ENCODE measurements at regions not wholly inside any gene's neighbourhood (a gene's known extent, or its start where the extent isn't known, plus 50 kb on each side); places are given as distances from the start of the nearest gene placed in this dataset.

DNA sequence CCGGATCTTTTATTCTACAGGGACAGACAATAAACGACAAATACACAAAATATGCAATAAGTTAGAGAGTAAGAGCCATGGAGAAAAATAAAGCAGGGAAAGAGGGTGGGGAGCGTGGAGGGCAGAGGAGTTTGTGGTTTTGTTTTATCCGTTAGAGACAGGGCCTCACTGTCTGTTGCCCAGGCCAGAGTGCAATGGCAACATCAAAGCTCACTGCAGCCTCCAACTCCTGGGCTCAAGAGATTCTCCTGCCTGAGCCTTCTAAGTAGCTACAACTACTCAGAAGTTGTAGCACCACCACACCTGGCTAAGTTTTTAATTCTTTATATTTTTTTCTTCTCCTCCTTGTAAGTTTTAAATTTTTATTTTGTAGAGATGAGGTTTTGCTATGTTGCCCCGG lies 54.5 kb upstream of the CTNNA1 start:
- no peak overlapping the region for H3K4me3 ChIP-seq
- no peaks in the 10 kb centered on the region for H3K36me3 ChIP-seq (ENCODE audit: low read depth, missing control alignments)
- DNase-seq: no peak
- no peak overlapping the region for H3K27ac ChIP-seq
- intact Hi-C loops (cut with DNase I; ENCODE audit: low total_unique reads): no loop called here
- WGBS, 2 donors: 84 to 85% methylated on average over 5 of the region's 5 CpGs
- H3K4me1 ChIP-seq: no peaks in the 10 kb centered on the region
- H3K27me3 ChIP-seq: no peaks in the 10 kb centered on the region
- no peaks in the 10 kb centered on the region for H3K9me3 ChIP-seq
- TF ChIP-seq POLR2A (IDR thresholded peaks at IDR 0.05): no peak
- TF ChIP-seq, protein P1, sequence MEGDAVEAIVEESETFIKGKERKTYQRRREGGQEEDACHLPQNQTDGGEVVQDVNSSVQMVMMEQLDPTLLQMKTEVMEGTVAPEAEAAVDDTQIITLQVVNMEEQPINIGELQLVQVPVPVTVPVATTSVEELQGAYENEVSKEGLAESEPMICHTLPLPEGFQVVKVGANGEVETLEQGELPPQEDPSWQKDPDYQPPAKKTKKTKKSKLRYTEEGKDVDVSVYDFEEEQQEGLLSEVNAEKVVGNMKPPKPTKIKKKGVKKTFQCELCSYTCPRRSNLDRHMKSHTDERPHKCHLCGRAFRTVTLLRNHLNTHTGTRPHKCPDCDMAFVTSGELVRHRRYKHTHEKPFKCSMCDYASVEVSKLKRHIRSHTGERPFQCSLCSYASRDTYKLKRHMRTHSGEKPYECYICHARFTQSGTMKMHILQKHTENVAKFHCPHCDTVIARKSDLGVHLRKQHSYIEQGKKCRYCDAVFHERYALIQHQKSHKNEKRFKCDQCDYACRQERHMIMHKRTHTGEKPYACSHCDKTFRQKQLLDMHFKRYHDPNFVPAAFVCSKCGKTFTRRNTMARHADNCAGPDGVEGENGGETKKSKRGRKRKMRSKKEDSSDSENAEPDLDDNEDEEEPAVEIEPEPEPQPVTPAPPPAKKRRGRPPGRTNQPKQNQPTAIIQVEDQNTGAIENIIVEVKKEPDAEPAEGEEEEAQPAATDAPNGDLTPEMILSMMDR (IDR thresholded peaks at IDR 0.05): no peak

DNA sequence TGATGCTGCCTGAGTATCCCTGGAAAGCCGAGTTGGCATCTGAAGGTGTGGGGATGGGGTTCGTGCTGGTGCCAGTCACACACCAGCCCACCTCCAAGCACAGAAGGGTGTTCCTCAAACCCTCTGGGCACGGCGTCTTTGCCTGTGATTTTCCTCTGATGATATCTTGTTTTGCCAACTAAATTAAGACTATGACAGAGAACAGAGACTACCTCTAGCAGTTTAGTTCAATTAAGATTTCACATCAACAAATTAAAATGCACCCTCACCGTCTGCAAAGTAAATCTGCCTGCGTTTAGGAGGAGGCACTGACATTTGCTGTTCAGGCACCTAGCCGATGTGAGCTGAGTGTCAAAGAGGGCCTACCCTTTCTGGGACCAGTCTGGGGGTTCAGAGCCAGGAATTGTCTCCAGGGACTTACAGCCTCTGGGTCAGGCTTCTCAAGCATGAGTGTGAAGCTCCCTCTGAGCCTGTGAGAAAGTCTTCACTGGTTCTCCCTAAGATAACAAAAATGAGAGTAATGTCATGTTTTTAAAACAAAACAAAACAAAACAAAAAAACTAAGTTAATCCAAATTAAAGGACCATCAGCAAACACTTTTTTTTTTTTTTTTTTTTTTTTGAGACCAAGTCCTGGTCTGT lies 55.4 kb upstream of the CTNNA1 start:
- Histone ChIP-seq H3K36me3 (ENCODE audit: low read depth, missing control alignments) (no peaks in the 10 kb centered on the region), H3K4me1 (no peaks in the 10 kb centered on the region), H3K9me3 (no peaks in the 10 kb centered on the region), H3K27me3 (no peaks in the 10 kb centered on the region), H3K4me3 (no peak overlapping the region), H3K27ac (no peak overlapping the region)
- DNase-seq: no peak
- TF ChIP-seq, protein P1 (IDR thresholded peaks at IDR 0.05): no peak
- TF ChIP-seq POLR2A (IDR thresholded peaks at IDR 0.05): no peak
- intact Hi-C loops (cut with DNase I; ENCODE audit: low total_unique reads): no loop called here
- WGBS, 2 donors: 80 to 85% methylated on average over 7 of the region's 7 CpGs

DNA sequence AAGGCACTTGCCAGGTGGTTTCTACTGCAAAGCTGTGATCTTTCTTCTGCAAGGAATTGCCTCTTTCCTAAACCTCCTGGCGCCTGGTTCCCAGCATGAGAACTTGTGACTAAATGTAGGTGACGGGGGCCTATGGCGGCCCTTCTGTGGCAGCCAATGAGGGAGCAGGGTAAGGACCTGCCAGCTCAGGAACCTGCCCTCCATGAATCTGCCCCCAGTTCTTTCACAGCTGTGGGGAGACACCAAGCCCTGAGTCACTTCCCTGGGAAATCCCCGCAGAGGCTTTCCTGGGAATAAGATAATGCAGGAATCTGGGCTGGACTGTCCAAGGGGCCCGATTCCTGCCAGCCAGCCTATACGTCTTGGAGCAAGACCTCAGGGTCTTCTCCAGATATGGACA lies 56.7 kb upstream of the CTNNA1 start:
- no peak for TF ChIP-seq POLR2A (IDR thresholded peaks at IDR 0.05)
- TF ChIP-seq, protein P1 (IDR thresholded peaks at IDR 0.05): no peak
- no peaks in the 10 kb centered on the region for H3K27me3 ChIP-seq
- no peak overlapping the region for H3K27ac ChIP-seq
- H3K4me3 ChIP-seq: no peak overlapping the region
- intact Hi-C loops (cut with DNase I; ENCODE audit: low total_unique reads): no loop called here
- no peak for DNase-seq
- no peaks in the 10 kb centered on the region for H3K9me3 ChIP-seq
- 69% methylated on average over 6 of the region's 6 CpGs for WGBS, 2 donors
- H3K36me3 ChIP-seq (ENCODE audit: low read depth, missing control alignments): no peaks in the 10 kb centered on the region
- H3K4me1 ChIP-seq: no peaks in the 10 kb centered on the region

DNA sequence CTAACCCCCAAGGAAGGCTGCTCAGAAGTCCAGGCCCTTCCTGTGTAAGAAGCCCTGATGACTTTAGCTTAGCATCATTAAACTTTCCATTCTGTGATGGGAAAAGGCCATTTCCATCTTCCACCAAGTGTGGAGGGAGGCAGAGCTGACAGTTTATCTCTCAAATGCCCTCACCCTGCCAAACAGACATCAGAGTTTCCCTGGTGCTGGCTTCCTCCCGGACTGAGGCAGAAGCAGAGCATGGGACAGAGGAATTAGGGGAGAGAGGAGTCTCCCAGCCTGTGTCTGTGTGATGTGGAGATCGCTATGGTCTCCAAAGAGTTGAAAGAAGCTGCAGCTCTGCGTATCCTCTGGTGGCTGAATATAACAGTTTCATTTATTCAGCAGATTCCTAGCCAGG lies 57.4 kb upstream of the CTNNA1 start:
- no peak for TF ChIP-seq POLR2A (IDR thresholded peaks at IDR 0.05)
- TF ChIP-seq, protein P1 (IDR thresholded peaks at IDR 0.05): no peak
- Histone ChIP-seq H3K27ac (no peak overlapping the region), H3K9me3 (no peaks in the 10 kb centered on the region), H3K4me1 (no peaks in the 10 kb centered on the region), H3K4me3 (no peak overlapping the region), H3K36me3 (ENCODE audit: low read depth, missing control alignments) (no peaks in the 10 kb centered on the region), H3K27me3 (no peaks in the 10 kb centered on the region)
- DNase-seq: no peak
- intact Hi-C loops (cut with DNase I; ENCODE audit: low total_unique reads): no loop called here
- WGBS, 2 donors: 74 to 94% methylated on average over 3 of the region's 3 CpGs

DNA sequence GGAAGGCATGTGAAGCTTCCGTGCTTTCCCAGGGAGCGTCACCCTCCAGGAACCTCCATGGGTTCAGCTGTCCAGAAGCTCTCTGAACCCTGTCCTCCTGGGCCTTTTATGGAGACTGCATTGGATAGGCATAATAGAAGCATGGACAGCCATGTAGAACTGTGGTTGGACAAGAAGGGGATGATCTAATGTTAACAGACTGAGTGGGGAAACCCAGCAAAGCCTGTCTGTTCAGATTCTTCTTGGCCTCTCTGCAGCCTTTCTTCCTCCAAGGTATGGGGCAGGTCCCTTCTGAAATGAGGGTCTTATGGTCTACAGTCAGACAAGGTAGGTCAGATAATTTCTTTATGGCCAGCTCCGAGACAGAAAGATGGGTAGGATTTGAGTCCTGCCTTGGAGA lies 59.1 kb upstream of the CTNNA1 start:
- no peaks in the 10 kb centered on the region for H3K9me3 ChIP-seq
- intact Hi-C loops (cut with DNase I; ENCODE audit: low total_unique reads): no loop called here
- no peaks in the 10 kb centered on the region for H3K36me3 ChIP-seq (ENCODE audit: low read depth, missing control alignments)
- TF ChIP-seq POLR2A (IDR thresholded peaks at IDR 0.05): no peak
- TF ChIP-seq, protein P1 (IDR thresholded peaks at IDR 0.05): no peak
- no peaks in the 10 kb centered on the region for H3K27me3 ChIP-seq
- WGBS, 2 donors: 95 to 98% methylated on average over 3 of the region's 3 CpGs
- no peaks in the 10 kb centered on the region for H3K4me1 ChIP-seq
- no peak overlapping the region for H3K27ac ChIP-seq
- H3K4me3 ChIP-seq: no peak overlapping the region
- DNase-seq: no peak
